H1 (cell line): ENCODE measurements at regions not wholly inside any gene's neighbourhood (a gene's known extent, or its start where the extent isn't known, plus 50 kb on each side); places are given as distances from the start of the nearest gene placed in this dataset.

Experiments
- CHD7 ChIP-seq: fragments of 300-600 bp; sonication (generic); IDR thresholded peaks from 2 replicates; pipeline ENCODE4 v1.7.1; 2012; ENCODE audit warnings: low read length, moderate library complexity, mild to moderate bottlenecking, inconsistent platforms; ENCODE audit not compliant: insufficient replicate concordance
- EZH2 ChIP-seq: fragments of 200-600 bp; sonication (generic); IDR thresholded peaks from 2 replicates; pipeline ENCODE4 v1.7.1; 2012; ENCODE audit warnings: low read depth, mild to moderate bottlenecking, moderate library complexity, low read length, inconsistent platforms; ENCODE audit not compliant: severe bottlenecking

- TF ChIP-seq CHD7: no peak
- TF ChIP-seq EZH2: no peak
Observed at GRCh38 chr11:116636341-116636929, 136.4 kb downstream of the BUD13 start (continued).
